GM23338 (cell line): ENCODE measurements at regions not wholly inside any gene's neighbourhood (a gene's known extent, or its start where the extent isn't known, plus 50 kb on each side); places are given as distances from the start of the nearest gene placed in this dataset.

Experiments used
- ATAC-seq: fragments of 200-7000 bp; cut with Tn5 transposase; 3 replicates; pipeline ENCODE4 v1.9.1; 2020
- DNase-seq: peaks from one replicate; pipeline ENCODE4 v3.0.0-alpha.2; 2015; ENCODE audit warnings: low spot score
- H2AFZ ChIP-seq: fragments of 200-600 bp; sonication (generic); 2 replicates; pipeline ENCODE4 v1.8.0; 2016; ENCODE audit warnings: antibody characterized with exemption, mild to moderate bottlenecking, moderate library complexity
- H3F3A ChIP-seq: fragments of 200-600 bp; sonication (generic); replicated peaks from 2 replicates; pipeline ENCODE4 v1.8.0; 2017; ENCODE audit warnings: antibody characterized with exemption, mixed run types, low read depth
- H3K27ac ChIP-seq: fragments of 200-600 bp; sonication (generic); 2 replicates; pipeline ENCODE4 v1.6.1; 2016; ENCODE audit warnings: low read depth
- H3K27me3 ChIP-seq: fragments of 200-600 bp; sonication (generic); 2 replicates; pipeline ENCODE4 v1.8.0; 2016; ENCODE audit warnings: mild to moderate bottlenecking, mixed run types, moderate library complexity; ENCODE audit not compliant: insufficient read depth
- H3K36me3 ChIP-seq: fragments of 200-600 bp; sonication (generic); 2 replicates; pipeline ENCODE4 v1.8.0; 2016; ENCODE audit warnings: mild to moderate bottlenecking; ENCODE audit not compliant: insufficient read depth
- H3K4me1 ChIP-seq: fragments of 200-600 bp; sonication (generic); 2 replicates; pipeline ENCODE4 v1.8.0; 2016; ENCODE audit warnings: mild to moderate bottlenecking, moderate library complexity; ENCODE audit not compliant: insufficient read depth
- H3K4me2 ChIP-seq: fragments of 200-600 bp; sonication (generic); 2 replicates; pipeline ENCODE4 v1.7.1; 2017; ENCODE audit warnings: mixed run types
- H3K4me3 ChIP-seq: fragments of 200-600 bp; sonication (generic); 2 replicates; pipeline ENCODE4 v1.6.1; 2016; ENCODE audit warnings: mixed run types
- H3K79me2 ChIP-seq: fragments of 200-600 bp; sonication (generic); replicated peaks from 2 replicates; pipeline ENCODE4 v1.8.0; 2017; ENCODE audit warnings: mild to moderate bottlenecking; ENCODE audit not compliant: insufficient read depth
- H3K9me2 ChIP-seq: fragments of 200-600 bp; sonication (generic); 2 replicates; pipeline ENCODE4 v1.8.0; 2017; ENCODE audit not compliant: insufficient read depth
- H4K20me1 ChIP-seq: fragments of 200-600 bp; sonication (generic); replicated peaks from 2 replicates; pipeline ENCODE4 v1.8.0; 2017; ENCODE audit warnings: mild to moderate bottlenecking; ENCODE audit not compliant: insufficient read depth
- H3K27ac Mint-ChIP-seq: 2 replicates; pipeline ENCODE4 v1.8.0; 2020; ENCODE audit warnings: inconsistent platforms, mild to moderate bottlenecking, moderate library complexity, mixed read lengths
- H3K27me3 Mint-ChIP-seq: 3 replicates; pipeline ENCODE4 v1.8.0; 2022; ENCODE audit warnings: low read depth, mild to moderate bottlenecking, moderate library complexity, mixed read lengths, inconsistent platforms; ENCODE audit not compliant: insufficient read depth, poor library complexity
- H3K36me3 Mint-ChIP-seq: 3 replicates; pipeline ENCODE4 v1.8.0; 2021; ENCODE audit warnings: low read depth, mild to moderate bottlenecking, inconsistent platforms, moderate library complexity, mixed read lengths
- H3K4me1 Mint-ChIP-seq: 3 replicates; pipeline ENCODE4 v1.8.0; 2020; ENCODE audit warnings: mild to moderate bottlenecking, inconsistent platforms, mixed read lengths
- H3K4me3 Mint-ChIP-seq: 3 replicates; pipeline ENCODE4 v1.8.0; 2021; ENCODE audit warnings: moderate library complexity, mild to moderate bottlenecking, inconsistent platforms, mixed read lengths
- H3K9me3 Mint-ChIP-seq: 3 replicates; pipeline ENCODE4 v1.8.0; 2020; ENCODE audit warnings: moderate library complexity, mild to moderate bottlenecking, inconsistent platforms, mixed read lengths
- CREB1 ChIP-seq: fragments of 250-450 bp; sonication (Bioruptor Pico); IDR thresholded peaks from 2 replicates; pipeline ENCODE4 v1.5.0; 2020; ENCODE audit warnings: low read depth, mild to moderate bottlenecking, moderate library complexity
- CTCF ChIP-seq, 2 experiments: fragments of 200-600 bp in 1 of 2; sonication (generic) in 1 of 2; conservative IDR thresholded peaks; 2 replicates each; pipeline versions ENCODE4 v1.5.1 to v1.6.1; 2016 to 2017; ENCODE audit warnings: antibody characterized with exemption in 2 of 2, low read depth in 2 of 2, mild to moderate bottlenecking in 2 of 2, moderate library complexity in 1 of 2
- ETS1 ChIP-seq: IDR thresholded peaks from 2 replicates; pipeline ENCODE4 v1.6.1; 2016; ENCODE audit warnings: antibody characterized with exemption
- EZH2 ChIP-seq: fragments of 200-600 bp; sonication (generic); IDR thresholded peaks from one replicate; pipeline ENCODE4 v1.8.0; 2017; ENCODE audit warnings: antibody characterized with exemption, mild to moderate bottlenecking, low read depth; ENCODE audit not compliant: unreplicated experiment
- EZH2phosphoT487 ChIP-seq: fragments of 200-600 bp; sonication (generic); IDR thresholded peaks from one replicate; pipeline ENCODE4 v1.8.1; 2018; ENCODE audit warnings: antibody characterized with exemption; ENCODE audit not compliant: unreplicated experiment
- JUNB ChIP-seq: IDR thresholded peaks from one replicate; pipeline ENCODE4 v1.6.1; 2016; ENCODE audit warnings: antibody characterized with exemption; ENCODE audit not compliant: unreplicated experiment
- NANOG ChIP-seq: IDR thresholded peaks from 2 replicates; pipeline ENCODE4 v1.6.1; 2016; ENCODE audit warnings: antibody characterized with exemption, borderline replicate concordance
- POLR2AphosphoS5 ChIP-seq: IDR thresholded peaks from 2 replicates; pipeline ENCODE4 v1.6.1; 2016; ENCODE audit warnings: antibody characterized with exemption, low read depth
- REST ChIP-seq: IDR thresholded peaks from one replicate; pipeline ENCODE4 v1.6.1; 2018; ENCODE audit warnings: antibody characterized with exemption; ENCODE audit not compliant: unreplicated experiment
- STAT1 ChIP-seq: IDR thresholded peaks from one replicate; pipeline ENCODE4 v1.6.1; 2016; ENCODE audit warnings: antibody characterized with exemption; ENCODE audit not compliant: unreplicated experiment
- ZNF114 ChIP-seq: fragments of 250-450 bp; sonication (Bioruptor Pico); IDR thresholded peaks from 2 replicates; pipeline ENCODE4 v1.5.0; 2020; ENCODE audit warnings: mild to moderate bottlenecking, moderate library complexity
- ZNF331 ChIP-seq: fragments of 250-450 bp; sonication (Bioruptor Pico); IDR thresholded peaks from 2 replicates; pipeline ENCODE4 v1.5.0; 2020; ENCODE audit warnings: low read depth, mild to moderate bottlenecking, moderate library complexity
- ZNF462 ChIP-seq: fragments of 250-450 bp; sonication (Bioruptor Pico); IDR thresholded peaks from 2 replicates; pipeline ENCODE4 v1.5.0; 2020; ENCODE audit warnings: mild to moderate bottlenecking, moderate library complexity

- TF ChIP-seq REST, result no peak
- no peak for TF ChIP-seq CREB1 (CRISPR knock-in tag)
- TF ChIP-seq EZH2, result no peak
Measured at GRCh38 chr12:67926063-67926462, 63.2 kb upstream of the IFNG-AS1 start (continued).

- Histone ChIP-seq H3K4me1 (no peaks in the 10 kb centered on the region), H3K27me3 (no peaks in the 10 kb centered on the region), H3K27ac (no peak overlapping the region), H3K9me2 (peaks cover 8% of the 10 kb centered on the region; the same call in 1 of the 2 replicates), H3K4me3 (no peak overlapping the region), H3K4me2 (no peak overlapping the region), H3K36me3 (no peaks in the 10 kb centered on the region), H4K20me1 (no peaks in the 10 kb centered on the region), H3F3A (no peaks in the 10 kb centered on the region), H2AFZ (no peak overlapping the region), H3K79me2 (no peaks in the 10 kb centered on the region)
- no peak overlapping the region for H3K4me3 Mint-ChIP-seq
- H3K27ac Mint-ChIP-seq, result no peak overlapping the region
- ATAC-seq, result no peak
- DNase-seq, result no peak
- H3K27me3 Mint-ChIP-seq, result peaks cover 2% of the 10 kb centered on the region
- H3K4me1 Mint-ChIP-seq, result peaks cover 3% of the 10 kb centered on the region; the same call in 2 of the 3 replicates
- no peaks in the 10 kb centered on the region for H3K9me3 Mint-ChIP-seq
- no peaks in the 10 kb centered on the region for H3K36me3 Mint-ChIP-seq
- no peak for TF ChIP-seq STAT1
- TF ChIP-seq EZH2, result no peak
- no peak for TF ChIP-seq CTCF (conservative IDR thresholded peaks at IDR 0.05; ENCODE audit: low read depth in 2 of 2)
- TF ChIP-seq ZNF331 (CRISPR knock-in tag), result no peak
- no peak for TF ChIP-seq ETS1
- no peak for TF ChIP-seq NANOG
- TF ChIP-seq ZNF114 (CRISPR knock-in tag), result no peak
- TF ChIP-seq ZNF462 (CRISPR knock-in tag), result no peak
- no peak for TF ChIP-seq POLR2AphosphoS5
- no peak for TF ChIP-seq CREB1 (CRISPR knock-in tag)
- TF ChIP-seq EZH2phosphoT487, result no peak
- no peak for TF ChIP-seq JUNB
Measured at GRCh38 chr12:67927324-67927723, 61.9 kb upstream of the IFNG-AS1 start.
